ENCODE measurements at regions not wholly inside any gene's neighbourhood (a gene's known extent, or its start where the extent isn't known, plus 50 kb on each side); places are given as distances from the start of the nearest gene placed in this dataset.

DNA sequence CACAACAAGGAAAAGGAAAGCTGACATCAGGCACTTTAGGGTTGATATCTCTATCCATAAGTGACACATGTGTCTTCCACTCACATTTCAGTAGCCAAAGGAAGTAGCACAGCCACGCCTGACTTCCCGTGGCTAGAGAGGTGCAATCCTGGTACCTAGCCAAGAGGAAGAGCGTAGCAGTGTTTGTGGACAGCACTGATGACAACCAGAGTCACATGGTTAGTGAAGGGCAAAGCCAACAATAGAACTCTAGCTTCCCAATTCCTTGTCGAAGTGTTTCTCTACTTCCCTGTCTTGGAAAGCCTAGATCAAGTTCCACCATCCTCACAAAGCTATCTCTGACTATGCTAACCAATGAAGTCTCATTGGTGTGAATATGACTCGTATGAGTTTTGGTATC, 189.2 kb downstream of the RSL24D1 start:
- no peak for ATAC-seq
- Histone ChIP-seq H2AFZ (ENCODE audit: low read depth, low read length, poor library complexity, severe bottlenecking) (no peak overlapping the region), H3K36me3 (ENCODE audit: control insufficient read depth in 1 of 2, insufficient read depth in 2 of 2, low read length in 2 of 2) (no peaks in the 10 kb centered on the region), H3K9me2 (ENCODE audit: insufficient read depth) (no peaks in the 10 kb centered on the region), H3K9me3 (ENCODE audit: control insufficient read depth in 1 of 2, insufficient read depth in 1 of 2, low read depth in 1 of 2, low read length in 2 of 2) (no peaks in the 10 kb centered on the region), H3K4me1 (ENCODE audit: control insufficient read depth in 1 of 2, insufficient read depth in 2 of 2, low read length in 2 of 2) (no peaks in the 10 kb centered on the region), H3K4me2 (ENCODE audit: low read length) (no peak overlapping the region), H3K27ac (ENCODE audit: low read depth, low read length) (no peak overlapping the region), H3K9ac (ENCODE audit: low read length) (no peak overlapping the region), H4K20me1 (ENCODE audit: insufficient read depth) (no peaks in the 10 kb centered on the region), H3K79me2 (ENCODE audit: insufficient read depth, low read length) (no peaks in the 10 kb centered on the region), H3K4me3 (replicated peaks in 1 of 2; ENCODE audit: low read depth in 1 of 2, low read length in 2 of 2) (no peak overlapping the region), H3K27me3 (ENCODE audit: insufficient read depth, low read length) (no peaks in the 10 kb centered on the region)
- no TSS peak for BruUV-seq (replicated peaks)
- intact Hi-C loops (cut with micrococcal nuclease): no loop called here
- ChIA-PET RAD21 (ENCODE audit: low non-redundant PET in 1 of 2, low total read pairs in 2 of 2, uncharacterized antibody in 2 of 2, unreplicated experiment in 2 of 2) (no interaction called here), CTCF (no interaction called here), POLR2A (no interaction called here)
- DNase-seq (ENCODE audit: low read depth, low spot score): no peak
- TF ChIP-seq, protein P1, sequence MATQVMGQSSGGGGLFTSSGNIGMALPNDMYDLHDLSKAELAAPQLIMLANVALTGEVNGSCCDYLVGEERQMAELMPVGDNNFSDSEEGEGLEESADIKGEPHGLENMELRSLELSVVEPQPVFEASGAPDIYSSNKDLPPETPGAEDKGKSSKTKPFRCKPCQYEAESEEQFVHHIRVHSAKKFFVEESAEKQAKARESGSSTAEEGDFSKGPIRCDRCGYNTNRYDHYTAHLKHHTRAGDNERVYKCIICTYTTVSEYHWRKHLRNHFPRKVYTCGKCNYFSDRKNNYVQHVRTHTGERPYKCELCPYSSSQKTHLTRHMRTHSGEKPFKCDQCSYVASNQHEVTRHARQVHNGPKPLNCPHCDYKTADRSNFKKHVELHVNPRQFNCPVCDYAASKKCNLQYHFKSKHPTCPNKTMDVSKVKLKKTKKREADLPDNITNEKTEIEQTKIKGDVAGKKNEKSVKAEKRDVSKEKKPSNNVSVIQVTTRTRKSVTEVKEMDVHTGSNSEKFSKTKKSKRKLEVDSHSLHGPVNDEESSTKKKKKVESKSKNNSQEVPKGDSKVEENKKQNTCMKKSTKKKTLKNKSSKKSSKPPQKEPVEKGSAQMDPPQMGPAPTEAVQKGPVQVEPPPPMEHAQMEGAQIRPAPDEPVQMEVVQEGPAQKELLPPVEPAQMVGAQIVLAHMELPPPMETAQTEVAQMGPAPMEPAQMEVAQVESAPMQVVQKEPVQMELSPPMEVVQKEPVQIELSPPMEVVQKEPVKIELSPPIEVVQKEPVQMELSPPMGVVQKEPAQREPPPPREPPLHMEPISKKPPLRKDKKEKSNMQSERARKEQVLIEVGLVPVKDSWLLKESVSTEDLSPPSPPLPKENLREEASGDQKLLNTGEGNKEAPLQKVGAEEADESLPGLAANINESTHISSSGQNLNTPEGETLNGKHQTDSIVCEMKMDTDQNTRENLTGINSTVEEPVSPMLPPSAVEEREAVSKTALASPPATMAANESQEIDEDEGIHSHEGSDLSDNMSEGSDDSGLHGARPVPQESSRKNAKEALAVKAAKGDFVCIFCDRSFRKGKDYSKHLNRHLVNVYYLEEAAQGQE (IDR thresholded peaks at IDR 0.05; ENCODE audit: low read depth): no peak
- TF ChIP-seq SIN3A (IDR thresholded peaks at IDR 0.05; ENCODE audit: low read depth): no peak
- TF ChIP-seq TCF7L2 (IDR thresholded peaks at IDR 0.05; ENCODE audit: borderline replicate concordance, extremely low read depth, insufficient read depth, insufficient read length): no peak
- no peak for TF ChIP-seq EZH2phosphoT487 (IDR thresholded peaks at IDR 0.05; ENCODE audit: borderline replicate concordance)
- TF ChIP-seq ELF1 (IDR thresholded peaks at IDR 0.05; ENCODE audit: borderline replicate concordance, low read depth): no peak
- TF ChIP-seq FOSL1 (IDR thresholded peaks at IDR 0.05; ENCODE audit: low read depth): no peak
- no peak for TF ChIP-seq YY1 (IDR thresholded peaks at IDR 0.05; ENCODE audit: extremely low read depth, insufficient replicate concordance, low read depth, low read length)
- TF ChIP-seq POLR2AphosphoS5 (IDR thresholded peaks at IDR 0.05; ENCODE audit: low read depth, low read length): no peak
- TF ChIP-seq JUND (IDR thresholded peaks at IDR 0.05): no peak
- TF ChIP-seq, protein P2, sequence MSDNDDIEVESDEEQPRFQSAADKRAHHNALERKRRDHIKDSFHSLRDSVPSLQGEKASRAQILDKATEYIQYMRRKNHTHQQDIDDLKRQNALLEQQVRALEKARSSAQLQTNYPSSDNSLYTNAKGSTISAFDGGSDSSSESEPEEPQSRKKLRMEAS (IDR thresholded peaks at IDR 0.05): no peak
- no peak for TF ChIP-seq SP1 (IDR thresholded peaks at IDR 0.05; ENCODE audit: low read depth)
- TF ChIP-seq RAD21 (IDR thresholded peaks at IDR 0.05; ENCODE audit: low read depth): no peak
- TF ChIP-seq EGR1 (IDR thresholded peaks at IDR 0.05; ENCODE audit: low read depth): no peak
- TF ChIP-seq, protein P3, sequence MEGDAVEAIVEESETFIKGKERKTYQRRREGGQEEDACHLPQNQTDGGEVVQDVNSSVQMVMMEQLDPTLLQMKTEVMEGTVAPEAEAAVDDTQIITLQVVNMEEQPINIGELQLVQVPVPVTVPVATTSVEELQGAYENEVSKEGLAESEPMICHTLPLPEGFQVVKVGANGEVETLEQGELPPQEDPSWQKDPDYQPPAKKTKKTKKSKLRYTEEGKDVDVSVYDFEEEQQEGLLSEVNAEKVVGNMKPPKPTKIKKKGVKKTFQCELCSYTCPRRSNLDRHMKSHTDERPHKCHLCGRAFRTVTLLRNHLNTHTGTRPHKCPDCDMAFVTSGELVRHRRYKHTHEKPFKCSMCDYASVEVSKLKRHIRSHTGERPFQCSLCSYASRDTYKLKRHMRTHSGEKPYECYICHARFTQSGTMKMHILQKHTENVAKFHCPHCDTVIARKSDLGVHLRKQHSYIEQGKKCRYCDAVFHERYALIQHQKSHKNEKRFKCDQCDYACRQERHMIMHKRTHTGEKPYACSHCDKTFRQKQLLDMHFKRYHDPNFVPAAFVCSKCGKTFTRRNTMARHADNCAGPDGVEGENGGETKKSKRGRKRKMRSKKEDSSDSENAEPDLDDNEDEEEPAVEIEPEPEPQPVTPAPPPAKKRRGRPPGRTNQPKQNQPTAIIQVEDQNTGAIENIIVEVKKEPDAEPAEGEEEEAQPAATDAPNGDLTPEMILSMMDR (IDR thresholded peaks at IDR 0.05 in 2 of 3, conservative IDR thresholded peaks at IDR 0.05 in 1 of 3; ENCODE audit: borderline replicate concordance in 1 of 3, insufficient read depth in 1 of 3, low read depth in 2 of 3, low read length in 2 of 3): no peak
- TF ChIP-seq ZFX (IDR thresholded peaks at IDR 0.05): no peak

Data from HCT116 (cell line).